ENCODE measurements at regions not wholly inside any gene's neighbourhood (a gene's known extent, or its start where the extent isn't known, plus 50 kb on each side); places are given as distances from the start of the nearest gene placed in this dataset.
A peak's percentile ranks its signal among the peaks of the same experiment; 100 is the strongest.
"Not testable (repeated sequence)": the region's sequence is repeated elsewhere in the genome, so short reads cannot be mapped to it uniquely, and the experiment has no call there.

DNA sequence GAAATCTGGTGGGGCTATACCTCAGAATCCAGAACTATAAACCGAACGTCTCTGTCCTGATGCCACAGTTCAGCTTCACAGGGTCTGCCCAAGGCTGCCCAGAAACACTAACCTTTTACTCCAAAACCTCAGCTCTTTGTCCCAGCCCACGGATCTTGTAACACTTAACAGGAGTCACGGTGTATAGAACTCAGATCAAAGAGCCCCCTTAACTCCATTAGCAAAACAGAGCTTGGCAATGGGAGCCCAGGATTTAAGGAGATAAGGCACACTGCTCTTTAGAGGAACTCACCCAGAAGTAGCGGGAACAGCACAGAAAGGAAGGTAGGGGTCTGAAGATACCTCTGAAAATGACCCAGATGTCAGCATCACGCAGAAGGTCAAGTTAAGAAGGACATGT, 68.8 kb upstream of the SOX14 start:
- no peaks in the 10 kb centered on the region for H3K4me1 ChIP-seq
- H3K27me3 ChIP-seq = peaks cover 0 to 23% (median 0%) of the 10 kb centered on the region in 4 donors
- DNase-seq = no peak
- H3K4me3 ChIP-seq = no peak overlapping the region
- no peaks in the 10 kb centered on the region for H3K9me3 ChIP-seq
- H3K36me3 ChIP-seq = no peaks in the 10 kb centered on the region
- H3K27ac ChIP-seq = no peak overlapping the region
- WGBS, 2 donors = 27 to 45% methylated on average over 4 to 6 of the region's 6 CpGs
- TF ChIP-seq, protein P1, sequence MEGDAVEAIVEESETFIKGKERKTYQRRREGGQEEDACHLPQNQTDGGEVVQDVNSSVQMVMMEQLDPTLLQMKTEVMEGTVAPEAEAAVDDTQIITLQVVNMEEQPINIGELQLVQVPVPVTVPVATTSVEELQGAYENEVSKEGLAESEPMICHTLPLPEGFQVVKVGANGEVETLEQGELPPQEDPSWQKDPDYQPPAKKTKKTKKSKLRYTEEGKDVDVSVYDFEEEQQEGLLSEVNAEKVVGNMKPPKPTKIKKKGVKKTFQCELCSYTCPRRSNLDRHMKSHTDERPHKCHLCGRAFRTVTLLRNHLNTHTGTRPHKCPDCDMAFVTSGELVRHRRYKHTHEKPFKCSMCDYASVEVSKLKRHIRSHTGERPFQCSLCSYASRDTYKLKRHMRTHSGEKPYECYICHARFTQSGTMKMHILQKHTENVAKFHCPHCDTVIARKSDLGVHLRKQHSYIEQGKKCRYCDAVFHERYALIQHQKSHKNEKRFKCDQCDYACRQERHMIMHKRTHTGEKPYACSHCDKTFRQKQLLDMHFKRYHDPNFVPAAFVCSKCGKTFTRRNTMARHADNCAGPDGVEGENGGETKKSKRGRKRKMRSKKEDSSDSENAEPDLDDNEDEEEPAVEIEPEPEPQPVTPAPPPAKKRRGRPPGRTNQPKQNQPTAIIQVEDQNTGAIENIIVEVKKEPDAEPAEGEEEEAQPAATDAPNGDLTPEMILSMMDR (IDR thresholded peaks at IDR 0.05) = no peak
- TF ChIP-seq POLR2A (IDR thresholded peaks at IDR 0.05) = no peak
- intact Hi-C loops (cut with DNase I) = no loop called here

DNA sequence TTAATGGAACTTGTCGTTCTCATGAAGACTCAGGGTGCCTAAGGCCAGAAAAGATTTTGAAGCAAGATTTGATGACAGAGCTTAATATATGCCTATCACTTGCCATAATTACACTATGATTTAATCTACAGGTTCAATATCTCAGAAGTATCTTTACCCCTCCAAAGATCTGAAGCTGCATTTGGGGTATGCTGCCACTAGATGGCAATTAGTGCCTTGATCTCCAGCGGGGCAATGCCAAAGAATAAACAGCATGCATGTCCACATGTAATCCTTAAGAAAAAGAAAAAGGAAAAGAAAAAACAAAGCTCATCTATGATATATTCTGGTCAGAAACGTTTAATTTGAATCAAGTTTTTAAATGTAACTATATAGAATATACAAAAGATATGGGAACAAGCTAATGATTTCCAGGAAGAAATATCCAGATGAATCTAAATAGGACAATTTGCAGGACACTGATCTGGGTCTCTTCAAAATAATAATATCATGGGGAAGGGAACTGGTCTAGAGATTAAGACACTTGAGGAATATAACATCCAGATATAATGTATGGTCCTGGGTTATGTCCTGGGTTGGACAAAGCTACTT, 55.0 kb upstream of the SOX14 start:
- Histone ChIP-seq H3K4me3 (no peak overlapping the region), H3K9me3 (no peaks in the 10 kb centered on the region), H3K4me1 (no peaks in the 10 kb centered on the region), H3K27me3 (no peaks in the 10 kb centered on the region), H3K27ac (no peak overlapping the region), H3K36me3 (no peaks in the 10 kb centered on the region)
- no peak for DNase-seq
- intact Hi-C loops (cut with DNase I) = no loop called here
- WGBS, 2 donors = 2 to 4% methylated on average over 3 of the region's 3 CpGs
- no peak for TF ChIP-seq POLR2A (IDR thresholded peaks at IDR 0.05)
- TF ChIP-seq, protein P1 (IDR thresholded peaks at IDR 0.05) = peak in 4 of 6 experiments; percentile 10 to 57 (median 17)

DNA sequence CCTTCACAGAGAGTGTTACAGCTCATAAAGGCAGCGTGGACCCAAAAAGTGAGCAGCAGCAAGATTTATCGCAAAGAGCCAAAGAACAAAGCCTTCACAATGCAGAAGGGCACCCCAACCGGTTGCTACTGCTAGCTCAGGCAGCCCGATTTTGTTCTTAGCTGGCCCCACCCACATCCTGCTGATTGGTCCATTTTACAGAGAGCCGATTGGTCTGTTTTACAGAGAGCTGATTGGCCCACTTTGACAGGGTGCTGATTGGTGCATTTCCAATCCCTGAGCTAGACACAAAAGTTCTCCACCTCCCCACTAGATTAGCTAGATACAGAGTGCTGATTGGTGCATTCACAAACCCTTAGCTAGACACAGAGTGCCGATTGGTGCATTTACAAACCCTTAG, 50.1 kb upstream of the SOX14 start:
- WGBS, 2 donors = 87 to 94% methylated on average over 4 to 5 of the region's 6 CpGs
- H3K27ac ChIP-seq; H3K36me3 ChIP-seq; H3K4me3 ChIP-seq; H3K9me3 ChIP-seq; DNase-seq; H3K4me1 ChIP-seq; H3K27me3 ChIP-seq; intact Hi-C loops (cut with DNase I): not testable (repeated sequence)

Small RNAs in the stretch of these regions (small RNA-seq; reads per million reads assigned to genes)
- 0 to 0.30 (median 0.07) reads per million in 4 donors for gene RNA5SP142

All from esophagus squamous epithelium (tissue), 5 donors.